Activated naive CD8-positive, alpha-beta T cell treated with anti-CD3 and anti-CD28 coated beads, Interleukin-2, amount 50 U/mL, for 24 hours (primary cell): ENCODE measurements at regions not wholly inside any gene's neighbourhood (a gene's known extent, or its start where the extent isn't known, plus 50 kb on each side); places are given as distances from the start of the nearest gene placed in this dataset.
"Not testable (repeated sequence)": the region's sequence is repeated elsewhere in the genome, so short reads cannot be mapped to it uniquely, and the experiment has no call there.

ENCODE experiments used
- ATAC-seq: fragments of 150-1000 bp; cut with Tn5 transposase; one replicate; pipeline ENCODE4 v1.10.0; 2021
- DNase-seq: peaks from one replicate; pipeline ENCODE4 v3.0.0; 2021
- H3K27ac Mint-ChIP-seq: one replicate; pipeline ENCODE4 v1.8.0; 2021; ENCODE audit warnings: mild to moderate bottlenecking, mixed read lengths
- H3K27me3 Mint-ChIP-seq: one replicate; pipeline ENCODE4 v1.8.0; 2021; ENCODE audit warnings: mixed read lengths
- H3K36me3 Mint-ChIP-seq: one replicate; pipeline ENCODE4 v1.8.0; 2021; ENCODE audit warnings: low read depth, mixed read lengths
- H3K4me1 Mint-ChIP-seq: one replicate; pipeline ENCODE4 v1.8.0; 2021; ENCODE audit warnings: mixed read lengths
- H3K4me3 Mint-ChIP-seq: one replicate; pipeline ENCODE4 v1.8.0; 2021; ENCODE audit warnings: mild to moderate bottlenecking, moderate library complexity, mixed read lengths
- H3K9me3 Mint-ChIP-seq: one replicate; pipeline ENCODE4 v1.8.0; 2021; ENCODE audit warnings: mixed read lengths

GRCh38 chr7:13577566-13578145 is 411.8 kb downstream of the ETV1 start:
- Mint-ChIP-seq H3K9me3 (no peaks in the 10 kb centered on the region), H3K27me3 (no peaks in the 10 kb centered on the region), H3K4me3 (no peak overlapping the region), H3K36me3 (no peaks in the 10 kb centered on the region), H3K4me1 (no peaks in the 10 kb centered on the region), H3K27ac (no peak overlapping the region)
- ATAC-seq (no peak), DNase-seq (no peak)

GRCh38 chr7:13578294-13578693 is 411.2 kb downstream of the ETV1 start:
- no peak for DNase-seq
- no peak for ATAC-seq
- H3K9me3 Mint-ChIP-seq: no peaks in the 10 kb centered on the region
- H3K4me1 Mint-ChIP-seq: no peaks in the 10 kb centered on the region
- H3K36me3 Mint-ChIP-seq: no peaks in the 10 kb centered on the region
- H3K27ac Mint-ChIP-seq: no peak overlapping the region
- H3K27me3 Mint-ChIP-seq: no peaks in the 10 kb centered on the region
- no peak overlapping the region for H3K4me3 Mint-ChIP-seq

GRCh38 chr7:13581097-13581496 is 408.4 kb downstream of the ETV1 start:
- Mint-ChIP-seq H3K27ac (no peak overlapping the region), H3K4me1 (no peaks in the 10 kb centered on the region), H3K27me3 (no peaks in the 10 kb centered on the region), H3K36me3 (no peaks in the 10 kb centered on the region), H3K9me3 (peaks cover 4% of the 10 kb centered on the region), H3K4me3 (no peak overlapping the region)
- DNase-seq (no peak), ATAC-seq (no peak)

GRCh38 chr7:13593854-13594253 is 395.6 kb downstream of the ETV1 start:
- Mint-ChIP-seq H3K27me3 (no peaks in the 10 kb centered on the region), H3K9me3 (peaks cover 6% of the 10 kb centered on the region), H3K4me3 (no peak overlapping the region), H3K36me3 (no peaks in the 10 kb centered on the region), H3K27ac (no peak overlapping the region), H3K4me1 (no peaks in the 10 kb centered on the region)
- no peak for DNase-seq
- no peak for ATAC-seq

GRCh38 chr7:13602036-13602435 is 387.4 kb downstream of the ETV1 start:
- Mint-ChIP-seq H3K4me3 (no peak overlapping the region), H3K27me3 (no peaks in the 10 kb centered on the region), H3K4me1 (no peaks in the 10 kb centered on the region), H3K36me3 (no peaks in the 10 kb centered on the region), H3K27ac (no peak overlapping the region), H3K9me3 (no peaks in the 10 kb centered on the region)
- no peak for DNase-seq
- no peak for ATAC-seq

- Mint-ChIP-seq H3K27me3 (no peaks in the 10 kb centered on the region), H3K36me3 (no peaks in the 10 kb centered on the region)
These were observed 386.4 kb downstream of the ETV1 start for GRCh38 chr7:13603016-13603415.

GRCh38 chr7:13603661-13604060 is 385.8 kb downstream of the ETV1 start:
- no peaks in the 10 kb centered on the region for H3K27me3 Mint-ChIP-seq
- peaks cover 9% of the 10 kb centered on the region for H3K9me3 Mint-ChIP-seq
- H3K27ac Mint-ChIP-seq: no peak overlapping the region
- H3K4me3 Mint-ChIP-seq: no peak overlapping the region
- ATAC-seq (no peak), DNase-seq (no peak)
- no peaks in the 10 kb centered on the region for H3K4me1 Mint-ChIP-seq
- no peaks in the 10 kb centered on the region for H3K36me3 Mint-ChIP-seq

More at GRCh38 chr7:13603016-13603415, 386.4 kb downstream of the ETV1 start:
- Mint-ChIP-seq H3K4me1 (no peaks in the 10 kb centered on the region), H3K27ac (no peak overlapping the region), H3K9me3 (peaks cover 6% of the 10 kb centered on the region), H3K4me3 (no peak overlapping the region)
- no peak for DNase-seq
- no peak for ATAC-seq

GRCh38 chr7:13604178-13604577 is 385.3 kb downstream of the ETV1 start:
- no peaks in the 10 kb centered on the region for H3K4me1 Mint-ChIP-seq
- no peak for ATAC-seq
- no peaks in the 10 kb centered on the region for H3K27me3 Mint-ChIP-seq
- DNase-seq: no peak
- H3K9me3 Mint-ChIP-seq: peaks cover 9% of the 10 kb centered on the region
- H3K36me3 Mint-ChIP-seq: no peaks in the 10 kb centered on the region
- H3K27ac Mint-ChIP-seq: no peak overlapping the region
- H3K4me3 Mint-ChIP-seq: no peak overlapping the region

GRCh38 chr7:13610372-13610771 is 379.1 kb downstream of the ETV1 start:
- Mint-ChIP-seq H3K9me3 (peaks cover 9% of the 10 kb centered on the region), H3K4me3 (no peak overlapping the region), H3K27me3 (no peaks in the 10 kb centered on the region), H3K27ac (no peak overlapping the region), H3K4me1 (no peaks in the 10 kb centered on the region), H3K36me3 (no peaks in the 10 kb centered on the region)
- no peak for ATAC-seq
- DNase-seq: no peak

GRCh38 chr7:13615679-13616078 is 373.8 kb downstream of the ETV1 start:
- Mint-ChIP-seq H3K27ac (no peak overlapping the region), H3K36me3 (no peaks in the 10 kb centered on the region), H3K4me1 (no peaks in the 10 kb centered on the region), H3K4me3 (no peak overlapping the region), H3K9me3 (peaks cover 8% of the 10 kb centered on the region), H3K27me3 (no peaks in the 10 kb centered on the region)
- no peak for ATAC-seq
- DNase-seq: no peak

- H3K27me3 Mint-ChIP-seq: no peaks in the 10 kb centered on the region
- ATAC-seq: no peak
- DNase-seq: no peak
- H3K27ac Mint-ChIP-seq: no peak overlapping the region
- H3K4me3 Mint-ChIP-seq: no peak overlapping the region
- H3K9me3 Mint-ChIP-seq: no peaks in the 10 kb centered on the region
- H3K4me1 Mint-ChIP-seq: no peaks in the 10 kb centered on the region
- H3K36me3 Mint-ChIP-seq: no peaks in the 10 kb centered on the region
These were observed 362.0 kb downstream of the ETV1 start for GRCh38 chr7:13627455-13627854.

GRCh38 chr7:13628239-13629001 is 361.0 kb downstream of the ETV1 start:
- no peaks in the 10 kb centered on the region for H3K9me3 Mint-ChIP-seq
- H3K4me3 Mint-ChIP-seq: no peak overlapping the region
- DNase-seq (no peak), ATAC-seq (no peak)
- no peaks in the 10 kb centered on the region for H3K27me3 Mint-ChIP-seq
- H3K4me1 Mint-ChIP-seq: no peaks in the 10 kb centered on the region
- H3K27ac Mint-ChIP-seq: no peak overlapping the region
- H3K36me3 Mint-ChIP-seq: no peaks in the 10 kb centered on the region

GRCh38 chr7:13631207-13632049 is 358.0 kb downstream of the ETV1 start:
- not testable (repeated sequence) for H3K4me3 Mint-ChIP-seq, ATAC-seq, H3K27ac Mint-ChIP-seq, H3K36me3 Mint-ChIP-seq, H3K9me3 Mint-ChIP-seq, H3K27me3 Mint-ChIP-seq, H3K4me1 Mint-ChIP-seq, DNase-seq

- DNase-seq (no peak), ATAC-seq (no peak)
- Mint-ChIP-seq H3K4me3 (no peak overlapping the region), H3K27ac (no peak overlapping the region), H3K9me3 (peaks cover 5% of the 10 kb centered on the region), H3K4me1 (no peaks in the 10 kb centered on the region), H3K27me3 (no peaks in the 10 kb centered on the region), H3K36me3 (no peaks in the 10 kb centered on the region)
These were observed 355.6 kb downstream of the ETV1 start for GRCh38 chr7:13633857-13634256.

- DNase-seq (no peak), ATAC-seq (no peak)
- Mint-ChIP-seq H3K4me3 (no peak overlapping the region), H3K27ac (no peak overlapping the region), H3K36me3 (no peaks in the 10 kb centered on the region), H3K9me3 (peaks cover 5% of the 10 kb centered on the region), H3K27me3 (no peaks in the 10 kb centered on the region), H3K4me1 (no peaks in the 10 kb centered on the region)
These were observed 350.1 kb downstream of the ETV1 start for GRCh38 chr7:13639396-13639795.
